ENCODE measurements at regions not wholly inside any gene's neighbourhood (a gene's known extent, or its start where the extent isn't known, plus 50 kb on each side); places are given as distances from the start of the nearest gene placed in this dataset.

GRCh38 chr10:128550045-128550444 lies 423.8 kb upstream of the MKI67 start:
- no peaks in the 10 kb centered on the region for H3K36me3 ChIP-seq (replicated peaks; ENCODE audit: low read depth, low read length)
- H3K4me3 ChIP-seq (ENCODE audit: low read length) = no peak overlapping the region
- H2AFZ ChIP-seq (ENCODE audit: low read depth, low read length) = no peak overlapping the region
- no peaks in the 10 kb centered on the region for H3K9me3 ChIP-seq (ENCODE audit: insufficient read depth, low read length)
- no peak overlapping the region for H3K9ac ChIP-seq (ENCODE audit: low read length)
- H3K27ac ChIP-seq (ENCODE audit: low read length) = no peak overlapping the region
- no peaks in the 10 kb centered on the region for H3K79me2 ChIP-seq (ENCODE audit: low read length)
- no peaks in the 10 kb centered on the region for H3K27me3 ChIP-seq (ENCODE audit: low read depth, low read length)
- H3K4me1 ChIP-seq (ENCODE audit: low read length) = no peaks in the 10 kb centered on the region
- TF ChIP-seq CTCF (IDR thresholded peaks at IDR 0.05; ENCODE audit: low read depth, low read length) (no peak), EZH2phosphoT487 (IDR thresholded peaks at IDR 0.05; ENCODE audit: low read depth) (no peak)
- H4K20me1 ChIP-seq (ENCODE audit: insufficient read depth, low read length) = no peaks in the 10 kb centered on the region
- H3K4me2 ChIP-seq (ENCODE audit: low read length) = no peak overlapping the region

- no peaks in the 10 kb centered on the region for H3K9me3 ChIP-seq (ENCODE audit: insufficient read depth, low read length)
- H3K27me3 ChIP-seq (ENCODE audit: low read depth, low read length) = no peaks in the 10 kb centered on the region
- H3K27ac ChIP-seq (ENCODE audit: low read length) = no peak overlapping the region
- H3K4me3 ChIP-seq (ENCODE audit: low read length) = no peak overlapping the region
- H4K20me1 ChIP-seq (ENCODE audit: insufficient read depth, low read length) = no peaks in the 10 kb centered on the region
- H3K36me3 ChIP-seq (replicated peaks; ENCODE audit: low read depth, low read length) = no peaks in the 10 kb centered on the region
- H3K9ac ChIP-seq (ENCODE audit: low read length) = no peak overlapping the region
- TF ChIP-seq EZH2phosphoT487 (IDR thresholded peaks at IDR 0.05; ENCODE audit: low read depth) (no peak), CTCF (IDR thresholded peaks at IDR 0.05; ENCODE audit: low read depth, low read length) (no peak)
- no peaks in the 10 kb centered on the region for H3K4me1 ChIP-seq (ENCODE audit: low read length)
- H3K79me2 ChIP-seq (ENCODE audit: low read length) = no peaks in the 10 kb centered on the region
- no peak overlapping the region for H2AFZ ChIP-seq (ENCODE audit: low read depth, low read length)
- H3K4me2 ChIP-seq (ENCODE audit: low read length) = no peak overlapping the region
These were observed 425.3 kb upstream of the MKI67 start for GRCh38 chr10:128551475-128551874.

- Histone ChIP-seq H3K27ac (ENCODE audit: low read length) (no peak overlapping the region), H3K9me3 (ENCODE audit: insufficient read depth, low read length) (no peaks in the 10 kb centered on the region), H3K9ac (ENCODE audit: low read length) (no peak overlapping the region), H4K20me1 (ENCODE audit: insufficient read depth, low read length) (no peaks in the 10 kb centered on the region), H3K27me3 (ENCODE audit: low read depth, low read length) (no peaks in the 10 kb centered on the region), H3K36me3 (replicated peaks; ENCODE audit: low read depth, low read length) (no peaks in the 10 kb centered on the region), H3K79me2 (ENCODE audit: low read length) (no peaks in the 10 kb centered on the region), H3K4me1 (ENCODE audit: low read length) (no peaks in the 10 kb centered on the region), H3K4me2 (ENCODE audit: low read length) (no peak overlapping the region), H3K4me3 (ENCODE audit: low read length) (no peak overlapping the region), H2AFZ (ENCODE audit: low read depth, low read length) (no peak overlapping the region)
- TF ChIP-seq CTCF (IDR thresholded peaks at IDR 0.05; ENCODE audit: low read depth, low read length) = no peak
- TF ChIP-seq EZH2phosphoT487 (IDR thresholded peaks at IDR 0.05; ENCODE audit: low read depth) = no peak
These were observed 427.5 kb upstream of the MKI67 start for GRCh38 chr10:128553755-128554154.

GRCh38 chr10:128556182-128557110 lies 430.2 kb upstream of the MKI67 start:
- TF ChIP-seq CTCF (IDR thresholded peaks at IDR 0.05; ENCODE audit: low read depth, low read length) = no peak
- H3K9ac ChIP-seq (ENCODE audit: low read length) = no peak overlapping the region
- no peaks in the 10 kb centered on the region for H3K27me3 ChIP-seq (ENCODE audit: low read depth, low read length)
- H3K4me1 ChIP-seq (ENCODE audit: low read length) = no peaks in the 10 kb centered on the region
- H4K20me1 ChIP-seq (ENCODE audit: insufficient read depth, low read length) = no peaks in the 10 kb centered on the region
- no peaks in the 10 kb centered on the region for H3K36me3 ChIP-seq (replicated peaks; ENCODE audit: low read depth, low read length)
- no peak overlapping the region for H3K4me3 ChIP-seq (ENCODE audit: low read length)
- no peaks in the 10 kb centered on the region for H3K9me3 ChIP-seq (ENCODE audit: insufficient read depth, low read length)
- no peak overlapping the region for H3K4me2 ChIP-seq (ENCODE audit: low read length)
- H3K27ac ChIP-seq (ENCODE audit: low read length) = no peak overlapping the region
- H2AFZ ChIP-seq (ENCODE audit: low read depth, low read length) = no peak overlapping the region
- no peaks in the 10 kb centered on the region for H3K79me2 ChIP-seq (ENCODE audit: low read length)

Measured in OCI-LY3 (cell line).